ENCODE measurements at regions not wholly inside any gene's neighbourhood (a gene's known extent, or its start where the extent isn't known, plus 50 kb on each side); places are given as distances from the start of the nearest gene placed in this dataset.

DNA sequence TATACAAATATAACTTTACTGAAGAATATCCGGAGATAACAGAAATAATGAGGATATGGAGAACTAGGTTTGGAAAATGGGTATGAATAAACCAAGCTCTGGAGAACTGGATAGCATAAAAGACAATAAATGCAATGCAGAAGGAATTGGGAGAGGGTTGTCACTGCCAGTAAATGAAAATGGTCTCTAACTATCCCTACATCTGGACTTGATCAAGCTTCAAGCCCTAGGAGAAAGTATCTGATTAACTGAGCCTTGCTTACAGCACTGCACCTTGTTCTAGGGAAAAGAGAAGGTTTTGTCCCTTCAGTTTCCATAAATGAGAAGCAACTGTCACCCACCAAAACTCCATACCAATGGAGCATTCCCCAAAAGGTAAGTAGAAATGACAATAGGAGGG lies 514.6 kb upstream of the ZEB2 start:
- no peak for DNase-seq (ENCODE audit: low read depth)
- H3K4me3 ChIP-seq (ENCODE audit: low read depth, low read length): no peak overlapping the region

GRCh38 chr2:145033438-145033837 lies 513.5 kb upstream of the ZEB2 start:
- DNase-seq (ENCODE audit: low read depth): no peak
- H3K4me3 ChIP-seq (ENCODE audit: low read depth, low read length): no peak overlapping the region

- no peak for DNase-seq (ENCODE audit: low read depth)
- H3K4me3 ChIP-seq (ENCODE audit: low read depth, low read length): no peak overlapping the region
These were observed 512.9 kb upstream of the ZEB2 start for GRCh38 chr2:145032791-145033190.

DNA sequence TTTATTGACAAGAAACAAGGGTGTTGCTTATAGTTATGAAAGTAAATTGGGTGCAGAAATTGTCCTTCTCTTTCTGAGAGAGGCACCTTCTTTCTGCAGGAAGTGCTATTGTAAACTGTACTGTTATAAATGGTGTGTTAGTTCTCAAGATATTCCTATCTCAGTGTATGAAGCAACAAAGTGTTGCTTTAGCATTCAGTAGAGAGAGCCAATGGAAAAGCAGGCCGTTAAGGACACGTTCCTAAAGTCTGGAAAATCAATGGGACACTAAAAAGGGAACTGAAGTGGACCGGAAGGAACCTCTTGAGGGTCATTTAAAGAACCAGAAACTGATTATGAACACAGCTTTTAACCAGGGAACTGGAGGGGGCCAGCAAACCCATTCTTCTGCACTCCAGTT lies 510.0 kb upstream of the ZEB2 start:
- no peak for DNase-seq (ENCODE audit: low read depth)
- no peak overlapping the region for H3K4me3 ChIP-seq (ENCODE audit: low read depth, low read length)

- DNase-seq (ENCODE audit: low read depth): no peak
- H3K4me3 ChIP-seq (ENCODE audit: low read depth, low read length): no peak overlapping the region
These were observed 509.2 kb upstream of the ZEB2 start for GRCh38 chr2:145029081-145029480.

DNA sequence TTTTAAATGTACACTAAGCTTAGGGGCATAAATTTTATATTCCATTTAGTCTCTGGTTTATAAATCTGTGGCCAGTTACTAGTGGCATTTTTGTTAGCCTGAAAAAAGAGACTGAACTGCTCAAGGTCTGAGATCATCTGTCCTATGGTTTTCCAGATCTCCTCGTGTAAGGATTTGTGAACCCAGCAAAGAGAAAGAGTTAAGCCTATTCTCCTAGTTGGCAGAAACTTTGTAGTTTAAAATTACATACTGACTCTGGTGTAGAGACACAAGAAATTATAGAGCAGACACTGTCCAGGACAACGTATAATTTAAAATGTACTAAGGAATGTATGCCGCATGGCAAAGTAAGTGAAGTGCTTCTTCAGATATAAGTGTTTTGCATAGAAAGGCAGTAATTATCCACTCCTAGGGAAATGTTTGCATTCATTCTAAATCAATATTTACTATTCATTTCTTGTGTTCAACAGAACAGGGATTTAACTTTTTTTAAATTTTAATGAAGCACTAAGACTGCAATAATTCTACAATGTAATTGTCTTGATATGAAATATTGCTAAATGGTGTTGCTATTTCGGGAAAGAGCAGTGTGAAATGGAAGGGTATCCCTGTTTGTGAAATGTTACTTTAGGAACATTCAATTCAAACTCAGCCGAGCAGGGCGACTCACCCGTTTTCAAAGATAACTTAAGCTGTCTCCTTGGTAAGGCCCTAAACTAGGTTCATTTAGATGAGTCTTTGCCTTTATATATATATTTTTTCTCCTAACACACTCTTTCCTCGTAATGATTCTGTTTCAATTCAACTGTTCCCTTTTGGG lies 508.4 kb upstream of the ZEB2 start:
- H3K4me3 ChIP-seq (ENCODE audit: low read depth, low read length): no peak overlapping the region
- no peak for DNase-seq (ENCODE audit: low read depth)

DNA sequence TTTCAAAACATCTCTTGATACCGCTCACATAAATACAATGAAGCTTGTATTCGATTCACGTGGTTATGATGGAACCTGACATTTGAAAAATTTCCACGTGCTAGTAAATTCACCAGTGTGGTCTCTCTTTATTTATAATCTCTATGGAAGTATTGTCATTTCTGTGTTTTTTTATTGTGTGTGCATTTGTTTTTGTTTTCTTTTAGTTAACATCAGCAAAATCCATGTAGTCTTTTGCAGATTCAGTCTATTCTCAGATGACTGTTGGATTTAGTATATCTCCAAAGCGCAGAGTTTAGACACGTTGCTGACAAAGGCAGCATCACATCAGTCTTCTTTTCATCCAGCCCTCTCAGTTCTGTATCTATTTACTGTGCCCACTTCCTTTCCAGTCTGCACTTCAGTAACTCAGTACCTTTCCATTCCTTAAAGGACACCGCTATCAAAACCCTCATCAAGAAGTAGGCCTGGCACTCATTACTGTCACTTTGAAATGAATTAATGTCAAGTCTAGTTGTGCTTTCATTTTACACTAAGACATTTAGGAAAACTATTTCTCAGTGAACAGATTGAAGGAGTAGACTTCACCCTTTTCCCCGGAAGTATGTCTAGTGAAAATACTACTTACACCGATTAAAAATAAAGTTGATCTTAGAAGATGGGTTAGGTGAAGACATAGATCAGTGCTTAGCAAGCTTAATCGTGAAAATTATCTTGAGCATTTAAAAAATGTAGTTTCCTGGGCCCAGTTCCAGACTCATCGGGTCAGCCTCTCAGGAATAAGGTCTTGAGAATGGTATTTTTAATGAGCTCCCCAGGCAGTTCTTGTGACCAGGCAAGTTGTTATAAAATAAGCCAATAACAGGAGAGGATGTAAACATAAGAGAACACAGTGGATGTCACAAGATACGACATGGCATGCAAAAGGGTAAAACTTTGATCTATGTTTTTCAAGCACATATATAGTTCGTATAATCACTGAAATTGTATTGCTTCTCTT lies 506.8 kb upstream of the ZEB2 start:
- no peak overlapping the region for H3K4me3 ChIP-seq (ENCODE audit: low read depth, low read length)
- no peak for DNase-seq (ENCODE audit: low read depth)

GRCh38 chr2:145025382-145025781 lies 505.5 kb upstream of the ZEB2 start:
- DNase-seq (ENCODE audit: low read depth): no peak
- no peak overlapping the region for H3K4me3 ChIP-seq (ENCODE audit: low read depth, low read length)

- H3K4me3 ChIP-seq (ENCODE audit: low read depth, low read length): no peak overlapping the region
These were observed 503.5 kb upstream of the ZEB2 start for GRCh38 chr2:145023334-145023934.

DNA sequence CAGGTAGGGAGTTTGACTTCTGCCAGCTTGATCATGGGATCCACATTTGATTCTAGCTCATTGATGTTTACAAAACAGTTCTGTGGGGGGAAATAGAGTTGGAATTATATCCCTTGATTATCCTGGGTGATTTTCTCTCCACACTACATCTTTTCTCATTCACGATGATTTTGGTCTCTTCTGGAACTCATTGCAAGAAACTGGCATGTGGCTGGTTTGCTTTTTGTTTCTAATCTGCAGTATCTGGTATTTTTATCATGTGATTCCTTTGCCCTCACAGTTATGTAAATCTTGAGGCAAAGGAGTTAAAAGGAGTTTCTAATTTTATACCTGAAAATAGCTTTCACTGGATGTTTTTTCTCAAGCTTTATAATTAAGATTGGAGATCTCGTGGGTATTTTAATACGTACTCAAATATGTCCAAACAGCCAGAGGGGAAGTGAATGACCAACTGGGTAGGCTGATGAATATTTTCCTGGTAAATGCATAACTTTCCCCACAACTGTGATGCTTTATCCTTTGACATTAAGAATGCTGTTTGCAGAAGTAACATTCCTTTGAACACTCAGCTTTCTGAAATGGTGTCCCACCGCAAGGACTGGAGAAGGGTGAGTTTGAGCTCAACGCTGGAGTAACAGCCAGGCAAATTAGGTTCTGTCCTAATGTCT lies 502.9 kb upstream of the ZEB2 start:
- no peak for DNase-seq (ENCODE audit: low read depth)

More at GRCh38 chr2:145023334-145023934, 503.5 kb upstream of the ZEB2 start:
- DNase-seq (ENCODE audit: low read depth): no peak

GRCh38 chr2:145021962-145022665 lies 502.2 kb upstream of the ZEB2 start:
- DNase-seq (ENCODE audit: low read depth): no peak
- no peak overlapping the region for H3K4me3 ChIP-seq (ENCODE audit: low read depth, low read length)

More for the DNA sequence above, 502.9 kb upstream of the ZEB2 start:
- H3K4me3 ChIP-seq (ENCODE audit: low read depth, low read length): no peak overlapping the region

GRCh38 chr2:145020694-145021093 lies 500.8 kb upstream of the ZEB2 start:
- DNase-seq (ENCODE audit: low read depth): no peak

GRCh38 chr2:145020139-145020538 lies 500.2 kb upstream of the ZEB2 start:
- no peak overlapping the region for H3K4me3 ChIP-seq (ENCODE audit: low read depth, low read length)
- DNase-seq (ENCODE audit: low read depth): no peak

More at GRCh38 chr2:145020694-145021093, 500.8 kb upstream of the ZEB2 start:
- no peak overlapping the region for H3K4me3 ChIP-seq (ENCODE audit: low read depth, low read length)

DNA sequence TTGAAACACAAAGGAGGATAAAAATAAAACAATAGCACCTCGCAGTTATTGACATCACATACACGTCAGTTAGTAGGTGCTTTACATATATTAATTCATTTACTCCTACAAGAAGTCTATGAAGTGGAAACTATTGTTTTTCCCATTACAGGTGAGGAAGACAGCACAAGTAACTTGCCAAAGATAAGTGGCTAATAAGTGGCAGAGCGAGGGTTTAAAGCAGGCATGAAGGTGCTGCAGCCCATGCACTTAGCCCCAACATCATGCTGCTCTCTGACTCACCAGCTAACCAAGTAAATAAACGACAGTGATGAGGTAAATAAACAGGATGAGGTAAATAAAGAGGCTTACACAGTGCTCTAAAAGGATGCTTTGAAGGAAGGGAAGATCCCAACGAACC lies 498.6 kb upstream of the ZEB2 start:
- H3K4me3 ChIP-seq (ENCODE audit: low read depth, low read length): no peak overlapping the region
- DNase-seq (ENCODE audit: low read depth): no peak

GRCh38 chr2:145017149-145017548 lies 497.2 kb upstream of the ZEB2 start:
- no peak overlapping the region for H3K4me3 ChIP-seq (ENCODE audit: low read depth, low read length)
- DNase-seq (ENCODE audit: low read depth): no peak

DNA sequence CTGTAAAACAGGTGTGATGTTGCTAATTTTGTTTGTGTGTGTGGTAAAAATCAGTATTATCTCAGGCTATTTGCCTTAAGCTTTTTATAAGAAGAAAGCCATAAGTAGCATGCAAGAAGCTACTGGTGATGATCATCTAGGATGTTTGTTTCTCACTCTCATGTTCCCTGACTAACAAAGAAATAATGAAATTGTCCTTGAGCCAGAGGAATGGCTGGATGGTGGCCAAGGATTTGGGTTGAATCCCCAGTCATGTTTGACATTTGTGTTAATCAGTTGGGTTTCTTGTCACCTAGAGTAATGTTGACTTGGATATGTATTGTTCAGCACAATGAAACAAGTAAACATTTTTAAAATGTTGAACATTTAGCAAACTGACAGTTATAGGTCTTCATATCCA lies 496.8 kb upstream of the ZEB2 start:
- DNase-seq (ENCODE audit: low read depth): no peak
- no peak overlapping the region for H3K4me3 ChIP-seq (ENCODE audit: low read depth, low read length)

GRCh38 chr2:145015561-145015960 lies 495.6 kb upstream of the ZEB2 start:
- DNase-seq (ENCODE audit: low read depth): no peak
- H3K4me3 ChIP-seq (ENCODE audit: low read depth, low read length): no peak overlapping the region

DNA sequence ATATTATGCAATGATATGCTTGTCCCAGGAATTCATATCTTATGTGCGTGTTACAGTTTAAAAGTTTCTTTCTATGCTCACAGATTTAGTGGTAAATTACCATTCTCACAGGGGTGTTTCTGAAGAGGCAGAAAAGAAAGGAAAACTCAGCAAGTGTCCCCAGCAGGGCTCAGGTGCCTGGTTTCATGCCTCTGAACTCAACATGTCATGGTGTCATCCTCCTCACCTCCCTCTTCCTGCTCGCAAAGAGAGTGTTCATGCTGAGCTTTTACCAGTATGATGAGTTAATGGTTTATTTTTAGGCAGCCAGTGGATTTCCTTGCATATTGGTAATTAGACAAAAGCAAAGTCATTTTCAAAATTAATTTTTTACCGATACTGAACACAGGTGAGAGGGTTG lies 492.9 kb upstream of the ZEB2 start:
- H3K4me3 ChIP-seq (ENCODE audit: low read depth, low read length): no peak overlapping the region
- no peak for DNase-seq (ENCODE audit: low read depth)

- DNase-seq (ENCODE audit: low read depth): peak; percentile 90
- H3K4me3 ChIP-seq (ENCODE audit: low read depth, low read length): no peak overlapping the region
These were observed 492.3 kb upstream of the ZEB2 start for GRCh38 chr2:145012214-145012670.

Data from skeletal muscle cell (primary cell).